GM23338 (cell line): ENCODE measurements at regions not wholly inside any gene's neighbourhood (a gene's known extent, or its start where the extent isn't known, plus 50 kb on each side); places are given as distances from the start of the nearest gene placed in this dataset.

Experiments
- ATAC-seq: fragments of 200-7000 bp; cut with Tn5 transposase; 3 replicates; pipeline ENCODE4 v1.9.1; 2020
- DNase-seq: peaks from one replicate; pipeline ENCODE4 v3.0.0-alpha.2; 2015; ENCODE audit warnings: low spot score
- H2AFZ ChIP-seq: fragments of 200-600 bp; sonication (generic); 2 replicates; pipeline ENCODE4 v1.8.0; 2016; ENCODE audit warnings: antibody characterized with exemption, mild to moderate bottlenecking, moderate library complexity
- H3F3A ChIP-seq: fragments of 200-600 bp; sonication (generic); replicated peaks from 2 replicates; pipeline ENCODE4 v1.8.0; 2017; ENCODE audit warnings: antibody characterized with exemption, mixed run types, low read depth
- H3K27ac ChIP-seq: fragments of 200-600 bp; sonication (generic); 2 replicates; pipeline ENCODE4 v1.6.1; 2016; ENCODE audit warnings: low read depth
- H3K27me3 ChIP-seq: fragments of 200-600 bp; sonication (generic); 2 replicates; pipeline ENCODE4 v1.8.0; 2016; ENCODE audit warnings: mild to moderate bottlenecking, mixed run types, moderate library complexity; ENCODE audit not compliant: insufficient read depth
- H3K36me3 ChIP-seq: fragments of 200-600 bp; sonication (generic); 2 replicates; pipeline ENCODE4 v1.8.0; 2016; ENCODE audit warnings: mild to moderate bottlenecking; ENCODE audit not compliant: insufficient read depth
- H3K4me1 ChIP-seq: fragments of 200-600 bp; sonication (generic); 2 replicates; pipeline ENCODE4 v1.8.0; 2016; ENCODE audit warnings: mild to moderate bottlenecking, moderate library complexity; ENCODE audit not compliant: insufficient read depth
- H3K4me2 ChIP-seq: fragments of 200-600 bp; sonication (generic); 2 replicates; pipeline ENCODE4 v1.7.1; 2017; ENCODE audit warnings: mixed run types
- H3K4me3 ChIP-seq: fragments of 200-600 bp; sonication (generic); 2 replicates; pipeline ENCODE4 v1.6.1; 2016; ENCODE audit warnings: mixed run types
- H3K79me2 ChIP-seq: fragments of 200-600 bp; sonication (generic); replicated peaks from 2 replicates; pipeline ENCODE4 v1.8.0; 2017; ENCODE audit warnings: mild to moderate bottlenecking; ENCODE audit not compliant: insufficient read depth
- H3K9me2 ChIP-seq: fragments of 200-600 bp; sonication (generic); 2 replicates; pipeline ENCODE4 v1.8.0; 2017; ENCODE audit not compliant: insufficient read depth
- H4K20me1 ChIP-seq: fragments of 200-600 bp; sonication (generic); replicated peaks from 2 replicates; pipeline ENCODE4 v1.8.0; 2017; ENCODE audit warnings: mild to moderate bottlenecking; ENCODE audit not compliant: insufficient read depth
- H3K27ac Mint-ChIP-seq: 2 replicates; pipeline ENCODE4 v1.8.0; 2020; ENCODE audit warnings: inconsistent platforms, mild to moderate bottlenecking, moderate library complexity, mixed read lengths
- H3K27me3 Mint-ChIP-seq: 3 replicates; pipeline ENCODE4 v1.8.0; 2022; ENCODE audit warnings: low read depth, mild to moderate bottlenecking, moderate library complexity, mixed read lengths, inconsistent platforms; ENCODE audit not compliant: insufficient read depth, poor library complexity
- H3K36me3 Mint-ChIP-seq: 3 replicates; pipeline ENCODE4 v1.8.0; 2021; ENCODE audit warnings: low read depth, mild to moderate bottlenecking, inconsistent platforms, moderate library complexity, mixed read lengths
- H3K4me1 Mint-ChIP-seq: 3 replicates; pipeline ENCODE4 v1.8.0; 2020; ENCODE audit warnings: mild to moderate bottlenecking, inconsistent platforms, mixed read lengths
- H3K4me3 Mint-ChIP-seq: 3 replicates; pipeline ENCODE4 v1.8.0; 2021; ENCODE audit warnings: moderate library complexity, mild to moderate bottlenecking, inconsistent platforms, mixed read lengths
- H3K9me3 Mint-ChIP-seq: 3 replicates; pipeline ENCODE4 v1.8.0; 2020; ENCODE audit warnings: moderate library complexity, mild to moderate bottlenecking, inconsistent platforms, mixed read lengths
- CREB1 ChIP-seq: fragments of 250-450 bp; sonication (Bioruptor Pico); IDR thresholded peaks from 2 replicates; pipeline ENCODE4 v1.5.0; 2020; ENCODE audit warnings: low read depth, mild to moderate bottlenecking, moderate library complexity
- CTCF ChIP-seq, 2 experiments: fragments of 200-600 bp in 1 of 2; sonication (generic) in 1 of 2; conservative IDR thresholded peaks; 2 replicates each; pipeline versions ENCODE4 v1.5.1 to v1.6.1; 2016 to 2017; ENCODE audit warnings: antibody characterized with exemption in 2 of 2, low read depth in 2 of 2, mild to moderate bottlenecking in 2 of 2, moderate library complexity in 1 of 2
- ETS1 ChIP-seq: IDR thresholded peaks from 2 replicates; pipeline ENCODE4 v1.6.1; 2016; ENCODE audit warnings: antibody characterized with exemption
- EZH2 ChIP-seq: fragments of 200-600 bp; sonication (generic); IDR thresholded peaks from one replicate; pipeline ENCODE4 v1.8.0; 2017; ENCODE audit warnings: antibody characterized with exemption, mild to moderate bottlenecking, low read depth; ENCODE audit not compliant: unreplicated experiment
- EZH2phosphoT487 ChIP-seq: fragments of 200-600 bp; sonication (generic); IDR thresholded peaks from one replicate; pipeline ENCODE4 v1.8.1; 2018; ENCODE audit warnings: antibody characterized with exemption; ENCODE audit not compliant: unreplicated experiment
- NANOG ChIP-seq: IDR thresholded peaks from 2 replicates; pipeline ENCODE4 v1.6.1; 2016; ENCODE audit warnings: antibody characterized with exemption, borderline replicate concordance
- POLR2AphosphoS5 ChIP-seq: IDR thresholded peaks from 2 replicates; pipeline ENCODE4 v1.6.1; 2016; ENCODE audit warnings: antibody characterized with exemption, low read depth
- REST ChIP-seq: IDR thresholded peaks from one replicate; pipeline ENCODE4 v1.6.1; 2018; ENCODE audit warnings: antibody characterized with exemption; ENCODE audit not compliant: unreplicated experiment
- STAT1 ChIP-seq: IDR thresholded peaks from one replicate; pipeline ENCODE4 v1.6.1; 2016; ENCODE audit warnings: antibody characterized with exemption; ENCODE audit not compliant: unreplicated experiment
- ZNF114 ChIP-seq: fragments of 250-450 bp; sonication (Bioruptor Pico); IDR thresholded peaks from 2 replicates; pipeline ENCODE4 v1.5.0; 2020; ENCODE audit warnings: mild to moderate bottlenecking, moderate library complexity
- ZNF331 ChIP-seq: fragments of 250-450 bp; sonication (Bioruptor Pico); IDR thresholded peaks from 2 replicates; pipeline ENCODE4 v1.5.0; 2020; ENCODE audit warnings: low read depth, mild to moderate bottlenecking, moderate library complexity

GRCh38 chr11:95501761-95502266, 270.8 kb upstream of the SESN3 start:
- H3K27me3 ChIP-seq: no peaks in the 10 kb centered on the region
- H4K20me1 ChIP-seq: no peaks in the 10 kb centered on the region
- Mint-ChIP-seq H3K27ac (no peak overlapping the region), H3K36me3 (no peaks in the 10 kb centered on the region), H3K4me1 (peaks cover 14% of the 10 kb centered on the region), H3K9me3 (peaks cover 2% of the 10 kb centered on the region; the same call in 1 of the 3 replicates), H3K27me3 (no peaks in the 10 kb centered on the region), H3K4me3 (no peak overlapping the region)
- ATAC-seq (no peak), DNase-seq (no peak)
- no peak overlapping the region for H2AFZ ChIP-seq
- no peak overlapping the region for H3K27ac ChIP-seq
- TF ChIP-seq EZH2: no peak
- no peak overlapping the region for H3K4me3 ChIP-seq
- no peak overlapping the region for H3K4me2 ChIP-seq
- H3K79me2 ChIP-seq: no peaks in the 10 kb centered on the region
- peaks cover 3% of the 10 kb centered on the region; the same call in 1 of the 2 replicates for H3K9me2 ChIP-seq
- no peaks in the 10 kb centered on the region for H3K36me3 ChIP-seq
- peaks cover 5% of the 10 kb centered on the region for H3K4me1 ChIP-seq
- no peaks in the 10 kb centered on the region for H3F3A ChIP-seq

- H3K27ac Mint-ChIP-seq: no peak overlapping the region
- no peaks in the 10 kb centered on the region for H3K36me3 ChIP-seq
- H3K27ac ChIP-seq: no peak overlapping the region
- ATAC-seq: no peak
- H3K79me2 ChIP-seq: no peaks in the 10 kb centered on the region
- H2AFZ ChIP-seq: no peak overlapping the region
- H3K4me1 ChIP-seq: peaks cover 5% of the 10 kb centered on the region
- H3K36me3 Mint-ChIP-seq: no peaks in the 10 kb centered on the region
- H4K20me1 ChIP-seq: no peaks in the 10 kb centered on the region
- TF ChIP-seq NANOG: no peak
- no peak for TF ChIP-seq ZNF331 (CRISPR knock-in tag)
- no peak for TF ChIP-seq CTCF (conservative IDR thresholded peaks at IDR 0.05; ENCODE audit: low read depth in 2 of 2)
- no peak for TF ChIP-seq CREB1 (CRISPR knock-in tag)
- no peak for TF ChIP-seq STAT1
- no peak for TF ChIP-seq EZH2phosphoT487
- TF ChIP-seq ZNF114 (CRISPR knock-in tag): no peak
- TF ChIP-seq ETS1: no peak
- no peak for TF ChIP-seq EZH2
- TF ChIP-seq POLR2AphosphoS5: no peak
- TF ChIP-seq REST: no peak
- DNase-seq: no peak
- no peaks in the 10 kb centered on the region for H3K27me3 ChIP-seq
- no peaks in the 10 kb centered on the region for H3F3A ChIP-seq
- no peak overlapping the region for H3K4me3 ChIP-seq
- H3K9me2 ChIP-seq: peaks cover 3% of the 10 kb centered on the region; the same call in 1 of the 2 replicates
- H3K4me1 Mint-ChIP-seq: peaks cover 14% of the 10 kb centered on the region
- H3K4me2 ChIP-seq: no peak overlapping the region
- no peak overlapping the region for H3K4me3 Mint-ChIP-seq
- peaks cover 2% of the 10 kb centered on the region; the same call in 1 of the 3 replicates for H3K9me3 Mint-ChIP-seq
- no peaks in the 10 kb centered on the region for H3K27me3 Mint-ChIP-seq
These were observed 269.5 kb upstream of the SESN3 start for GRCh38 chr11:95500466-95500865.
